ENCODE measurements at regions not wholly inside any gene's neighbourhood (a gene's known extent, or its start where the extent isn't known, plus 50 kb on each side); places are given as distances from the start of the nearest gene placed in this dataset.

DNA sequence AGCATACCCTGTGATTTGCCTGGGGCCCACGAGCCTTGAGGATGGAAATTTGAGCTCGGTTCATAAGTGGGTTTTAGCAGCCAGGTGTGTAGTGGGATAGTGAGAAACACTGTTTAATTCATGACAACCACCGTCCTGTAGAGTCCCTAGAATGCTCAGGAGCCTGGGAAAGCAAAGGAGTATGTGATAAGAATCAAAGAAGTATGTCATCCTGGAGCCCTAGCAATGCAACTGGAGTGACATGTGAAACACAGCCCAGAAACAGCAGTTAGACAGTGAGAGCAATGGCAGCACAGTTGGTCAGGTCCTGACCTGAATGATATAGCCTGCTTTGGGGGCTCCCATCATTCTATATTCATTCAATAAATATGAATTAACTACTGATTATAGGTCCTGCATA is 161.2 kb upstream of the ECI2 start:
- DNase-seq (ENCODE audit: low read depth in 2 of 2), result no peak

DNA sequence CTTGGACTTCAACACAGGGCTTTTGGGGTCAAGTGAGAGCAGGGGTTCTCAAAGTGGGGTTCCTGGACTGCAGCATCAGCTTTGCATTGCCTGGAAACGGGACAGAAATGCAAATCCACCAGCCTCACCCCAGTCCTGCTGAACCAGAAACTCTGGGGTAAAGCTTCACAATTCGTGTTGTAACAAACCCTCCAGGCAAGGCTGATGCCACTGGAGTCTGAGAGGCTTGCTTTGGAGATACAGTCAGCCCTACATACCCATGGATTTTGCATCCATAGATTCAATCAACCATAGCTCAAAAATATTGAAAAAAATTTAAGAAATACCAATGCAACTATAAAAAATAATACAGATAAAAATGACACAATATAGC is 160.4 kb upstream of the ECI2 start:
- DNase-seq (ENCODE audit: low read depth in 2 of 2), result no peak

DNA sequence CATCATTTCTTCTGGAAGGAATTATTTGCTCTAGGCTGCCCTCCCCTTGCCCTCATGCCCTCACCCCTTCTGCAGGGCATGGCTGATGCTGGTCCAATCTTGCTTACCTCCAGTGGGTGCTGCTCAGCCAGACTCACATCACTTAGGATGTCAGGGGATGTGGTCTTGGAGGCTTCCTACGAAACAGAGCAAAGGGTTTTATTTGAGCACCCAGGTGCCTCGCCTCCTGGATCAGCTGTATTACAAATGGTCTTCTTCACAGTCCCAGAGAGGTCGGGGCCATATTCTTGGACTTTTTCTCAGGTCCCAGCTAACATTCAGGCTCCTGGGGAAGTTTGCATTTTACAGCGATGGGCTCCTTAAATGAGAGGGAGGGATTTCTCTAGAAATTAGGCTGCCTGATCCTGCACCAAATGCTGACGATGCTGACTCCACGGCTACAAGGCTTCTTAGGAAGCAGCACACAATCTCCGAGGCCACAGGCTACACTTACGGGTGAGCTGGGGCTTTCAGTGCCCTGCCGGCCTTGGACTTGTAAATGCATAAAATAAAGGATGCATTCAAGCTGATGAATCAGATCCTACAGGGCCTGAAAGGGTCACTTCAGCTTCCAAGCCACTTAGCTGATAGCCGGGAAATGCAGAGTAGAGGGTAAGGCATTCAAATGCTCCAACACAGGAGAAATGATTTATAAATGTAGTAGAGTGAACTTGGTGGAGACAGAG is 159.8 kb upstream of the ECI2 start:
- no peak for DNase-seq (ENCODE audit: low read depth in 2 of 2)

DNA sequence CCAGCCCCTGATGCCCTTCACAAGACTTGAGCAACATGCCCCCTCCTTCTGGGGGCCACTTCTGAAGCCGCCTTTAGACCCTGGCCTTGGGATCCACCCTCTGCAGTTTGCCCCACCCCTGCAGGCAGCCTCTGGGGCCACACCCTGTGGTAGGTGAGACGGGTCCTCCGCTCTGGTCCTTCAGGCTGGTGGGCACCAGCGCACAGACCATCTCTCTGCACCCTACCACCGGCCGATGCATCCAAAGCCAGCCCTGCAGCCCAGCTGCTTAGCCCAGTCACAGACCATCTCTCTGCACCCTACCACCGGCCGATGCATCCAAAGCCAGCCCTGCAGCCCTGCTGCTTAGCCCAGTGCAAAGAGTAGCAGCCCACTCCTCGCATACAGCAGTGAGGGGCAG is 159.3 kb upstream of the ECI2 start:
- no peak for DNase-seq (ENCODE audit: low read depth in 2 of 2)

DNA sequence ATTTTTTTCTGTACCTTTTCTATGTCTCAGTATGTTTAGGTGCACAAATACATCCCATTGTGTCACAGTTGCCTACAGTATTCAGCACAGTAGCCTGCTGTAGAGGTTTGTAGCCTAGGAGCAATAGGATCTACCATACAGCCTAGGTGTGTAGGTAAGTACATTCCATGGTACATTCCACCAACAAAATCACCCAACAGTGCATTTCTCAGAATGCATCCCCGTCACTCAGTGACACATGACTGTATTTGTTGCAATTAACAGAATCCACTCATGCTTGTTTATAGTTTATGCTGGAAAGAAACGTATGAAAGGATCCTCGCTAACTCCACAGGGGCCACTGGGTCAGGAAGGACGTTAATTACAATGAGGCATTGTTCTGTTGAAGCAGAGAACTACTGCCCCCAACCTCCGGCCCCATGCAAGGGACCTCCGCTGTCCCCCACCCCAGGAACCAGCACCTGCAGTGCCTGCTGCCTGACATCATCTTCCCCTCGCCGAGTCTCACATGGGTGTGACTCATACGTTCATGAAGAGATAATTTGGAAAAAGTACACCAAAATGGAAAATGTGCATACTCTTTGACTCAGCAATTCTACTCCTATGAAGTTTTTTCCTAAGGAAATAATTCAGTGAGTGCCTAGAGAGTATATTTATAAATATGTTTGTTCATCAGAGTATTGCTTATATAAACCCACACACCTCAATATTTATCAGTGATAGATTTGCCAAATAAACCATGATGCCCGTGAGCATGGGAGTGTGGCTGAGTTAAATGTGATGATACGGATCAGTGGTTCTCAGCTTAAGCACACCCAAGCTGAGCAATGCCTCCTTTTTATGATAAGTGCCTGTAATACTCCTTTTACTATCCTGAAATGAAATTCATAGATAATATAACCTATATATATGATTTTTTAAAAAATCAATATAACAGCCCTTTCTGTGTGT is 156.4 kb upstream of the ECI2 start:
- DNase-seq (ENCODE audit: low read depth in 2 of 2), result no peak

DNA sequence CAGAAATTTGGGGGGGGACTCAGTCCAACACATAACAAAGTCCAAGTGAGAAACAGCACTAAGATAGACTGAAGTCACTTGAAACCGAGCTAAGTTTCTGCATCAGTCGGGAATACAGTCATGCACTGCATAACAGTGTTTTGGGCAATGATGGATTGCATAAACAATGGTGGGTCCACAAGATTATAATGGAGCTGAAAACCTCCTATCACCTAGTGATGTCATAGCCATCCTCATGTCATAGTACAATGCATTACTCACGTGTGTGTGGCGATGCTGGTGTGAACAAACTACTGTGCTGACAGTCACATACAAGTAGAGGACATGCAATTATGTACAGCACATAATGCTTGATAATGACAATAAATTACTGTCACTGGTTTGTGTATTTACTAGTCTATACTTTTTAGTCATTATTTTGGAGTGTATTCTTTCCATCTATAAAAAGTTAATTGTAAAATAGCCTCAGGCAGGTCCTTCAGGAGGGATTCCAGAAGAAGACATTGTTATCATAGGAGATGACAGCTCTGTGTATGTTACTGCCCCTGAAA is 154.5 kb upstream of the ECI2 start:
- DNase-seq (ENCODE audit: low read depth in 2 of 2), result no peak

DNA sequence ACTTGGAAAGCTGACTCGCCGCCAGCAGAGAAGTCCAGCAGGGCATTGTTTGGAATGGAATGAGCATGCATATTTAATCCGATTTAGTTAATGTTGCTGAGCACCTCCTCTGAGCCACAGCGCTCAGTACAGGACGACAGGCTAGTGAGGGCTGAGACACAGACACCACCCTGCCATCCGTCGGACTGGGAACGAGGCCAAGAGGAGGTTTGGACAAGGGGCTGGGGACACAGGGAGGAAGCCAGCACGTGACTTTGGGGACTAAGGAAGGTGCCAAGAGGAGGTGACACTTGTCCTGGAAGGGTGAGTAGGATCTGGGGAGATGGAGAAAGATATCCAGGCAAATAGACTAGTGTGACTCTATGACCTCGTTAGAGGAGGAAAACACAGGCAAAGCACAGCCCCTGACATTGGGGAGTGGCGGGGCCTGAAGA is 152.5 kb upstream of the ECI2 start:
- no peak for DNase-seq (ENCODE audit: low read depth in 2 of 2)

DNA sequence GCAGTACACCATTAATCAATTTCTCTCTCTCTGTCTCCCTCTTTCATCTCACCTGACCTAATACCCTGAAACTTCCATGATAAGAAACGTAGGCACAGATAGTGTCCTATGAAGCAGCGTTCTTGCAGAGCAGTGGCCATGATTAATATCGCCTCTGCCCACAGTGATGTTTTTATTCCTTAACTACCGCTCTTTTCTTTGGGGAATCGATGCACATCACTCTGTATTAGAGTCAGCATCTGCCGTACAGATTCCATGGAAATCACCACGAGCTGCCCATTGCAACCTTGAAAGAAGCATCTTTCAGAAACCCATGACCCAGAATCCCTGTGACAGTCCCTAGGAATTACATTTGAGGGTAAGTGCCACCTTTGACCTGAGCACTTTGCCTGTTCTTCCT is 152.0 kb upstream of the ECI2 start:
- no peak for DNase-seq (ENCODE audit: low read depth in 2 of 2)

DNA sequence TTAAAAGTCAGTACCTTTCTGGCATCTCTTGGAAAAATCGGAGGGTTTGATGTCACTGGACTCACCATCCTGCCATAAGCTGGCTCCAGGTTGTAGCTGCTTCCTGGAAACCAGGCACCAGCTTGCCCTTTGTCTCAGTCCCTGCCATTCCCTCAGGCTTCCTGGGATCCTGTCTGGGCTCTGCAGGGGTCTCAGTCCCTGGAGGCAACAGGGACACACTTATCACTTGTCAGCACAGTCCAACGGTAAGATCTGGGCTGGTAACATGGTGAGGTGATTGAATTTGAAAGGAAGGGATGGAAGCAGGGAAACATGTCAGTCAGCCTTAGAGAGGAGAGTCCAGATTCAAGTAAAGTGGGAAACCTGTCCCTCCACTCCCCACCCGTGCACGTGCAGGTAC is 147.6 kb upstream of the ECI2 start:
- DNase-seq (ENCODE audit: low read depth in 2 of 2), result no peak

DNA sequence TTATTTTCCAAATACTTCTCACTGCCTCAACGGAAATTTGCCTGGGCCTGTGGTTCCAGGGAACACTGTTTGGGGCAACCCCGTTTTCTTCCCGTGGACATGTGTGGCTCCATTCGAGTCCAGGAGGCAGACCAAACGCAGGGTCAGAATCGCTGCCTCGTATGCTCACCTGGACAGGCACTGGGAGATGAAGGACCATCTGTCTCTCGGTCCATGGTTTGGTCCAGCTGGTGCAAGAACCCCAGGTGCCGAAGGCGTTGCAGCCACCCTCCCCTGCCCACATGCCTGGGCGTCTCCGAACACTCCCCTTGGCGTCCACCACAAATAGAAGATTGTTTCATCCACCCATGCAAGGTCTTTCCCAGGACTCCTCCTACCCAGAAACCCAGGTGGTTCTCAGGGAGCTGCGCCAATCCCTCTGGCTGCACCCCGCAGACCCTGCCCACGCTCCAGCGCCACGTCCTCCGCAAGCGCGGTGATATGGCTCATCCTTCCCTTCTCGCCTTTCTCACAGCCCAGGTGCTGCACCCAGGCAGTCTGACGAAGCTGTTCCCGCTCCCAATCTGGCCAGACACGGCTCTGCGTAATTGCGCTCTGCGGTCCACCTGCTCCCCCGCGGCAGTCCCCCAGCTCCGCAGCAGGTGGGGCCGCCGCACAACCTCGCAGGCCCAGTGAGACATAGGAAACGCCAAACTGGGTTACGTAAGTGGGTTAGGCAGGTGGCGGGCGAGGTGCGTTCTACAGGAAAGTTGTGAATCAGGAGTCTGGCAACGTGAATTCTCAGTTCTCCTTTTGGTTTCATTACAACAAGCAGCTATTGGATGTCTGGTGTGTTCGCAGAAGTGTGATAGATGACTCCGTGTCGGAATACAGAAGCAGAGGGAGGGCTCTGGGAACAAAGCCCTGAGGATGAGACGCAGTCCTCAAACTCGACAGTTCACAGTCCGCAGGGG is 146.2 kb upstream of the ECI2 start:
- DNase-seq (ENCODE audit: low read depth in 2 of 2), result no peak

DNA sequence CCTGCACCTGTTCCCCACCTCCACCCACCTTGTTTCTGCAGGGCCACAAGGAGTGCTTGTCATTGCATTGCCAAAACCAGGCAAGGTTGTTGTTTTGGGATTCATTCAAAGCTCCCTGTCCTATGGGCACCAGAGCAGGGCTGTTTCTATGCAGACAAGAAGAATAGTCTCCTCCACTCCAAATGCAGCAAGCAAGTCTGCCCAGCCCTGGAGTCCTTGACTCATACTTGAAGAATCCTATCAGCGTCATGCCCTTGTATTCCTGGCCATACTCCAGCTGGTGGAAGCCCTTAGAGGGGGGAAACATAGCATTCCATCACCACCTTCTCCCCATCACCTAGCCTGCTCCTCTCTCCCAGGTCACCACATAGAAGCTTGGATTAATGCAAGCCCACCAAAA is 145.3 kb upstream of the ECI2 start:
- DNase-seq (ENCODE audit: low read depth in 2 of 2), result peak; percentile 50 to 51

DNA sequence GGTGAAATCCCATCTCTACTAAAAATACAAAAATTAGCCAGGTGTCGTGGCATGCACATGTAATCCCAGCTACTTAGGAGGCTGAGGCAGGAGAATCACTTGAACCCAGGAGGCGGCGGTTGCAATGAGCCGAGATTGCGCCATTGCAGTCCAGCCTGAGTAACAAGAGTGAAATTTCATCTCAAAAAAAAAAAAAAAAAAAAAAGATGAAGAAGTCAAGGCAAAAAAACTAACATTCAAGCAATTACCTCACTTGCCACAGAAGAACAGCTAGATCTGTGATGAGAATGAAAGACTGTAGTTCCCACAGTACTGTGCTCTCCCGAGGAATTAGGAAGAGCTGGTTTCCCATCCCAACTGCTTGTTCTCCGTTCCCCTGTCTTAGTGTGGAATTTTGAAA is 144.7 kb upstream of the ECI2 start:
- no peak for DNase-seq (ENCODE audit: low read depth in 2 of 2)

DNA sequence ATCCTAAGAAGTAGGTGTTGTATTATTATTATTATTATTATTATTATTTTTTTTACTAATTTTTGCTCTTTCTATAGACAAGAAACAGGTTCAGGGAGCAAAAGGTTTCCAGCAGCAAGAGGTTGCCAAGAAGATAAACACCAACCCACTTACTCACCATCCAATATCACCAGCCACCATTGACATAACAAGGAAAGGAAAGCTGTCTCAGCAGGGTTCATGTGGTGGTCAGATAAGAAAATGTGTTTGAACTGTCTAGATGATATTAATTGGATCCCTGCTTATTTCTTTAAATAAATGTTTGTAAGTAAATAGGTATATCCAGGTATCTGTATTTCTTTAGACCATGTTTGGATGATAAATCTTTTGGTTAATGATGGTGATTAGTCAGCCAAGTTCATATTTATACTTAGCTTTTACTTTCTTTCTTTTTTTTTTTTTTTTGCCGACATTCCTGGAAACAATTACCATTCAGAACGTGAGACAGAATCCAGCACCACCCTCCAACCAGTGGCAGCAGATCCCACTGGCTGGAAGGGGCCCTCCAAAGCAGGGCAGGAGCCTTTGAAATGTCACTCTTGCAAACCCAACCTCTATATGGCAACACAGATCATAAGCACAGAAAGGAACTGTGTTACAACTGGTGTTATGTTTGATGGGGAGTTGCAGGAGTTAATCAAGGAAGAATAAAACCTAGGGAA is 139.2 kb upstream of the ECI2 start:
- no peak for DNase-seq (ENCODE audit: low read depth in 2 of 2)

DNA sequence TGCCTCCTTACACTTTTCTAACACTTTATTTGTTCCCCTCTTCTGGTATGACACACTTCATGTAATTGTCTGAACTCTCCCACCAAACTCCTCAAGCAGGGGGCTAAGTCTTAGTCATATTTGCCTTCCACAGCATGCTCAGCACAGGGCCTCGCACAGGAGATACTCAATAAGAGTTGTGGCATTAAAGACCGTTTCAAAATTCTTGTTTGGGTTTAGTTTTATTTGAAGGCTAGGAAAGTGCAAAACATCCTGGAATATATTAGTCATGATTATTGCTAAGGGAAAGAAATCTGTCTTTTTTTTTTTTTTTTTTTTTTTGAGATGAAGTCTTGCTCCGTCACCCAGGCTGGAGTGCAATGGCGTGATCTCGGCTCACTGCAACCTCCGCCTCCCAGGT is 137.6 kb upstream of the ECI2 start:
- no peak for DNase-seq (ENCODE audit: low read depth in 2 of 2)

DNA sequence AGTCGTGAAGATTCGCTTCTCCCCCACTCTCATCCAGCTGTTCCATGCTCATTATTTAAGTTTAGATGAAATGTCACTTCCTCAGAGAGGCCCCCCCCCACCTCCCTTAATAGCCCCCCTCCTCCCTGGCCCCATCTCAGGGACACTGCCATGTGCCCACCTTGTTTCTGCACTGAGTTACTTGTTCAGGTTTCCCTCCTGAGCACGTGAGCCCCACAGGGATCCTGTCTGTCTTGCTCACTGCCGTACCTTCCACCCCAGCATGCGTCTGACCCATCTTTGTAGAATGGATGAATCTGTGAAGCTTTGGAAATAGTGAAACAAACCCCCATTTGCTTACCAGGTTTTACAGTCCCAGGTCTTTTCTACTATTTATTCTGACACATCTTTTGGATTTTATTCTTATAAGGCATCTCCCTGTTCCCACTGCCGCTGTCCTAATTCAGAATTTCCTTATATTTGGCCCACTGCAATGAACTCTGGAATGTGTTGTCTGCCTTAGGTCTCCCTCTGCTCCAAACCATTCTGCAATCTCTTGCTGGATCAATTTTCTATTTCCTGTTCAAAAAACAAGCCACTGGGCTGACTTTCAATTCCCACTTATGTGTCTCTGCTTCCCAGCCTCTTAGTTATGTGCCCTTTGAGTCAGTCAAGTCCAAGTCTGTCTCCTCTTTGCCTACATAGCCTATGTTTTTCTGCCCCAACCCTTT is 136.5 kb upstream of the ECI2 start:
- DNase-seq (ENCODE audit: low read depth in 2 of 2), result no peak

DNA sequence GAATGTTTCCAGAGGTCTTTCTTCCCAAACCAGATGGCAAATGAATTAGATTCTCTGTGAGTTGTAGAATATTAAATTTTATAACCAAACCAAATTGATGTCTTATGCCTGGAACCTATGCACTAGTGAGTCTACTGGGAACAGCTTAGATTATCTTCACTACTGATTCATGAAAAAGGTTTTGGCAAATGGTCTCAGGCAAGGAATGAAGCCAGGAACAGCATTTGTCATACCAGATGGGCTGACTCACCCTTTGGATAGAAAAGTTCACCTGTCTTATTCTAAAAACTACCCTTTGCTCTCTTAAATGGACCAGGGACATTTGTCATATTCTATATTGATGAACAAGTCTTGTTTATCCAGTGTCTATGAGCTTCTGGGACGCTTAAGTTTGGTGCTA is 135.4 kb upstream of the ECI2 start:
- peak in 1 of 2 experiments; percentile 17 for DNase-seq (ENCODE audit: low read depth in 2 of 2)

DNA sequence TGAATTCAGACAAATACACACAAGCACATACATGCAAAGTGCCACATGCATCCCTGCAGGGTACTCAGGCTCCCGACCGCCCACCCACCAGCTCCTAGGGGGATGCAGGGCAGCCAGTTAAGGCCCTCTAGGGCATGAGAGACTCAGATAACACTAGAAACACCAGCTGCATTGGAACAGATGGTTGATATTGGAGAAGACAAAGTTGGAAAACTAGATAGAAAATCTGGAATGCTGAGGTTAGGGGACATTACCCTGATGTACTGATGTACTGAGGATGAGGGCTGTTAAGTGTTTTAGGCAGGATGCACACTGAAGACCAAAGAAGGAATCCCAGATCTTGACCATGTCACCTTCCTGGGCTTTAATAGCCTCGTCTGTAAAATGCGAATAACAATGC is 134.6 kb upstream of the ECI2 start:
- no peak for DNase-seq (ENCODE audit: low read depth in 2 of 2)

DNA sequence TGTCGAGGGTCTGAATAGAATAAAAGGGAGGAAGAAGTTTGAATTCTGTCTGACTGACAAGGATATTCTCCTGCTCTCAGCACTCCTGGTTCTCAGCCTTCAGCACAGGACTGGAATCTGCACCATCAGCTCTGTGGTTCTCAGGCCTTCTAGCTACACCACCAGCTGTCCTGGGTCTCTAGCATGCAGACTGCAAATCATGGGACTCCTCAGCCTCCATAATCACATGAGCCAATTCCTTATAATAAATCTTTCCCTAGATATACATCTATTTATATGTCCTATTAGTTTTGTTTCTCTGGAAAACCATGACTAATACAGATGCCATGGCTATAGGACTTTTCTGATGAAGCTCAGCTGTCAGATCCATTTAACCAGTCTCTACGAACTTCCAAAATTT is 132.8 kb upstream of the ECI2 start:
- no peak for DNase-seq (ENCODE audit: low read depth in 2 of 2)

DNA sequence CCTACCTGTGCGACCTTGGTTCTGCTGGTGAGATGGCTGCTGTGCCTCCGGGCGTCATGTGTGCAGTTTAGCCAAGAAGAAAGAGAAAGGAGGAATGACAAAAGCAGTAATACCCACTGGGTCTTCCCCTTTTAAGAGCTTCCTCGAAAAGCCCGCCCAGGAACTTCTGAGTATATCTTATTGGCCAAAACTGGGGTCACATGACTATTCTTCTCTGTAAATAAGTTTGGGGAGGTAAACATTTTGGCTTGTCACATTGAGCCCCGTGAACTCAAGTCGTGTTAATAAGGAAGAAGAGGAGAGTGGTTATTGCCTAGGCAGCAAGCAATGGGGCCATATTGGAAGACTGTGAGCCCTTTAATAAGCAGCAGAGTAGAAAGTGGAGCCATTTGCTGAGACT is 130.4 kb upstream of the ECI2 start:
- no peak for DNase-seq (ENCODE audit: low read depth in 2 of 2)

DNA sequence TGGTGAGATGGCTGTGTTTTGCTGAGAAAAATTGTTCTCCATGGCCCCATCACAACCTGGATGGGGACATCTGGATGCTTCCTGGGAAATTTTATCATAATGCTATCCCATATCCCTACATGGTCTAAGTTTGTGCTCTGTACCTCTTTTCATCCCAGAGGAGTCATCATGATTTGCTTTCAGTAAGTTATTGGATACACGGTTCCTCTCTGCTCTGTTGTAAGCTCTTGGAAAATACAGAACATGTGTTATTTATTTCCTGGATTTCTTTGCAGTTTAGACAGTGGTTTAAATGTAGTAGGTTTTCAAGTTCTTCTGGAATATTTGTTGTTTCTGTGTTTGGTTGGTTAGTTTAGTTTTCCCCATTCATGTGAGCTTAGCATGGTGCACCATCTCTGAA is 129.2 kb upstream of the ECI2 start:
- DNase-seq (ENCODE audit: low read depth in 2 of 2), result no peak

DNA sequence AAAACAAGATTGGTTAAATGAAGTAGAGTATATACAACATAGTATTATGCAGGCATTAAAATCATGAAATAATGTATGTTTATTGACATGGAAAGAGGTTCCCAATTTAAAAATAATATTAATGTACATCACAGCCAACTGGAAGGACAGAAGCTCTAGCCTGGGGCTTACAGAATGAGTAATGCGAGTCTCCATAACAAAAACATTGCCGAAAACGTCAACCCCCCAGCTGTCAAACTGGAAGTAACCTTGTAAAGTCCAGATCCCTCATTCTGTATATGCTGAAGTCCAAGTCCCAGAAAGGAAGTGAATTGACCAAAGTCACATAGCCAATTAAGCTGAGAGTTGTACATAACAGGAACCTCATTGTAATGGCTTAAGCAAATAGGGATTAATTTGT is 128.7 kb upstream of the ECI2 start:
- no peak for DNase-seq (ENCODE audit: low read depth in 2 of 2)

All from fibroblast of skin of left quadriceps (primary cell).